H9 (cell line): ENCODE measurements at regions not wholly inside any gene's neighbourhood (a gene's known extent, or its start where the extent isn't known, plus 50 kb on each side); places are given as distances from the start of the nearest gene placed in this dataset.

Experiments
- DNase-seq: peaks from one replicate; pipeline ENCODE4 v3.0.0-alpha.2; 2017
- H2AFZ ChIP-seq: one replicate; pipeline ENCODE4 v1.6.1; 2013; ENCODE audit warnings: mild to moderate bottlenecking, low read length, control low read depth, moderate library complexity
- H2AK5ac ChIP-seq: 2 replicates; pipeline ENCODE4 v1.6.1; 2013; ENCODE audit warnings: low read length, control low read depth, mixed read lengths; ENCODE audit not compliant: insufficient read length
- H2BK120ac ChIP-seq: one replicate; pipeline ENCODE4 v1.6.1; 2013; ENCODE audit warnings: low read depth, mild to moderate bottlenecking, low read length, control low read depth, inconsistent platforms; ENCODE audit not compliant: poor library complexity, severe bottlenecking
- H2BK12ac ChIP-seq: 2 replicates; pipeline ENCODE4 v1.6.1; 2013; ENCODE audit warnings: low read length, control low read depth, mixed read lengths, low read depth; ENCODE audit not compliant: insufficient read length
- H2BK15ac ChIP-seq: 2 replicates; pipeline ENCODE4 v1.6.1; 2013; ENCODE audit warnings: low read depth, low read length, control low read depth
- H2BK20ac ChIP-seq: one replicate; pipeline ENCODE4 v1.6.1; 2013; ENCODE audit warnings: low read depth, mild to moderate bottlenecking, low read length, control low read depth, inconsistent platforms; ENCODE audit not compliant: poor library complexity, severe bottlenecking
- H2BK5ac ChIP-seq: 2 replicates; pipeline ENCODE4 v1.6.1; 2013; ENCODE audit warnings: low read length, control low read depth, mixed read lengths; ENCODE audit not compliant: insufficient read length
- H3K14ac ChIP-seq: 2 replicates; pipeline ENCODE4 v1.6.1; 2013; ENCODE audit warnings: low read length, control low read depth; ENCODE audit not compliant: insufficient read depth
- H3K18ac ChIP-seq: 2 replicates; pipeline ENCODE4 v1.6.1; 2013; ENCODE audit warnings: low read depth, mild to moderate bottlenecking, mixed read lengths, low read length, control low read depth; ENCODE audit not compliant: insufficient read length
- H3K23ac ChIP-seq: 2 replicates; pipeline ENCODE4 v1.6.1; 2013; ENCODE audit warnings: low read length, control low read depth, mixed read lengths, low read depth; ENCODE audit not compliant: insufficient read length
- H3K23me2 ChIP-seq: 2 replicates; pipeline ENCODE4 v1.6.1; 2013; ENCODE audit warnings: low read depth, mild to moderate bottlenecking, mixed read lengths, low read length, control low read depth; ENCODE audit not compliant: insufficient read length, poor library complexity, severe bottlenecking
- H3K27ac ChIP-seq: 2 replicates; pipeline ENCODE4 v1.5.1; 2013; ENCODE audit warnings: low read length, control low read depth, mixed read lengths, low read depth; ENCODE audit not compliant: insufficient read length
- H3K27me3 ChIP-seq: 2 replicates; pipeline ENCODE4 v1.6.1; 2013; ENCODE audit warnings: low read length, control low read depth, inconsistent platforms; ENCODE audit not compliant: insufficient read depth
- H3K4ac ChIP-seq: 2 replicates; pipeline ENCODE4 v1.6.1; 2013; ENCODE audit warnings: low read depth, mild to moderate bottlenecking, control low read depth, inconsistent platforms, low read length, moderate library complexity
- H3K4me1 ChIP-seq: 2 replicates; pipeline ENCODE4 v1.6.1; 2013; ENCODE audit warnings: low read length, control low read depth, inconsistent platforms; ENCODE audit not compliant: insufficient read depth
- H3K4me2 ChIP-seq: 2 replicates; pipeline ENCODE4 v1.6.1; 2013; ENCODE audit warnings: low read length, control low read depth, mixed read lengths; ENCODE audit not compliant: insufficient read length, insufficient read depth
- H3K56ac ChIP-seq: 2 replicates; pipeline ENCODE4 v1.6.1; 2013; ENCODE audit warnings: low read depth, mild to moderate bottlenecking, mixed read lengths, low read length, control low read depth; ENCODE audit not compliant: insufficient read length
- H3K79me1 ChIP-seq: 2 replicates; pipeline ENCODE4 v1.6.1; 2013; ENCODE audit warnings: low read depth, mild to moderate bottlenecking, moderate library complexity, low read length, control low read depth, inconsistent platforms; ENCODE audit not compliant: insufficient read depth, poor library complexity, severe bottlenecking
- H3K79me2 ChIP-seq: 2 replicates; pipeline ENCODE4 v1.6.1; 2013; ENCODE audit warnings: low read length, control low read depth, inconsistent platforms; ENCODE audit not compliant: insufficient read depth
- H3K9ac ChIP-seq: 2 replicates; pipeline ENCODE4 v1.6.1; 2013; ENCODE audit warnings: low read length, control low read depth, mixed read lengths; ENCODE audit not compliant: insufficient read length; ENCODE audit errors: extremely low read depth
- H3K9me3 ChIP-seq: one replicate; pipeline ENCODE4 v1.6.1; 2013; ENCODE audit warnings: low read depth, low read length, inconsistent platforms; ENCODE audit not compliant: control insufficient read depth
- H3T11ph ChIP-seq: one replicate; pipeline ENCODE4 v1.6.1; 2013; ENCODE audit warnings: mild to moderate bottlenecking, low read length, control low read depth, inconsistent platforms
- H4K20me1 ChIP-seq: one replicate; pipeline ENCODE4 v1.6.1; 2013; ENCODE audit not compliant: control insufficient read depth, insufficient read length, insufficient read depth
- H4K5ac ChIP-seq: 2 replicates; pipeline ENCODE4 v1.6.1; 2013; ENCODE audit warnings: low read depth, mild to moderate bottlenecking, mixed read lengths, low read length, control low read depth; ENCODE audit not compliant: insufficient read length
- H4K8ac ChIP-seq: replicated peaks from 2 replicates; pipeline ENCODE4 v1.6.1; 2013; ENCODE audit warnings: low read length, control low read depth, mixed read lengths, low read depth; ENCODE audit not compliant: insufficient read length
- H4K91ac ChIP-seq: 2 replicates; pipeline ENCODE4 v1.6.1; 2013; ENCODE audit warnings: low read depth, mild to moderate bottlenecking, moderate library complexity, mixed read lengths, low read length, control low read depth; ENCODE audit not compliant: insufficient read length
- H3K27ac Mint-ChIP-seq, 3 experiments: 2 replicates in 2 of 3; 3 replicates in 1 of 3; pipeline ENCODE4 v1.8.0; 2020 to 2021; ENCODE audit warnings: mixed read lengths in 3 of 3, mild to moderate bottlenecking in 1 of 3, moderate library complexity in 1 of 3
- H3K27me3 Mint-ChIP-seq: 2 replicates; pipeline ENCODE4 v1.8.0; 2021; ENCODE audit warnings: low read depth, mild to moderate bottlenecking, moderate library complexity, mixed read lengths
- H3K36me3 Mint-ChIP-seq, 3 experiments: 2 replicates in 2 of 3; 3 replicates in 1 of 3; pipeline ENCODE4 v1.8.0; 2020 to 2021; ENCODE audit warnings: low read depth in 3 of 3, mixed read lengths in 3 of 3; ENCODE audit not compliant: insufficient read depth in 1 of 3
- H3K4me1 Mint-ChIP-seq, 2 experiments: 2 replicates each; pipeline ENCODE4 v1.8.0; 2020; ENCODE audit warnings: mixed read lengths in 2 of 2
- H3K4me3 Mint-ChIP-seq, 2 experiments: 2 replicates in 1 of 2; 3 replicates in 1 of 2; pipeline ENCODE4 v1.8.0; 2020 to 2021; ENCODE audit warnings: mild to moderate bottlenecking in 2 of 2, mixed read lengths in 2 of 2, moderate library complexity in 1 of 2
- H3K9me3 Mint-ChIP-seq, 2 experiments: 2 replicates in 1 of 2; 3 replicates in 1 of 2; pipeline ENCODE4 v1.8.0; 2020; ENCODE audit warnings: mild to moderate bottlenecking in 2 of 2, mixed read lengths in 2 of 2, moderate library complexity in 1 of 2
- WGBS: extraction: QIAGEN DNeasy Blood & Tissue Kit; methylation state at CpG from one replicate; pipeline ENCODE4 v1.1.7; 2013; ENCODE audit warnings: missing lambda C conversion rate, low lambda C conversion rate, mixed read lengths; ENCODE audit not compliant: insufficient read length; ENCODE audit errors: extremely low coverage; 5-methylcytosine and 5-hydroxymethylcytosine counted together
- TF ChIP-seq, protein P1 (sequence below): fragments of 200-600 bp; sonication (generic); conservative IDR thresholded peaks from 3 replicates; pipeline ENCODE4 v1.8.0; 2021; ENCODE audit warnings: antibody characterized with exemption, mild to moderate bottlenecking

DNA sequence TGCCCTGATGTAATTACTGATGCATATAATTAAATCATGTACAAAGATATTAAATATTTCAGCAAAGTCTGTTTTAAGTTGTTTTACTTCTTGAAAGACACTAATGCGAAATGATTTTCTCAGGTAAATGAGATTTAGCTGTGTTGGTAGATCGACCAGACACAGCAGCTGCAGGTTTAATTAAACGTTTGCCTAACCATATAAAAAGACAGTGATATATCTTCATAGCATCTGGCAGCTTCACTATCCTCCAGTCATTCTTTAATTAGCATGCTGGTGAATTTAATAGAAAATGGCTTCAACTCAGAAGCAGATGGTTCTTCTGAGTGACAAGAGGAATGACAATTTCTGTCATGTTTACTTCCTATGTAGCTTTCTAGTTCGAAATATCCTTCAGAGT lies 69.3 kb downstream of the NHLRC3 start:
- Histone ChIP-seq H2BK12ac (no peak overlapping the region), H3K23ac (no peak overlapping the region), H3K23me2 (no peaks in the 10 kb centered on the region), H4K20me1 (no peaks in the 10 kb centered on the region), H2BK5ac (no peak overlapping the region), H2BK120ac (no peak overlapping the region), H3T11ph (no peak overlapping the region), H3K4me1 (no peaks in the 10 kb centered on the region), H3K9ac (no peak overlapping the region), H3K79me1 (no peaks in the 10 kb centered on the region), H3K27me3 (no peaks in the 10 kb centered on the region), H4K8ac (no peak overlapping the region), H3K18ac (no peak overlapping the region), H3K9me3 (no peaks in the 10 kb centered on the region), H2BK20ac (no peak overlapping the region), H3K4me2 (no peak overlapping the region), H4K5ac (no peak overlapping the region), H3K56ac (no peak overlapping the region), H2BK15ac (no peak overlapping the region), H3K79me2 (no peaks in the 10 kb centered on the region), H2AK5ac (no peak overlapping the region), H2AFZ (no peak overlapping the region), H3K14ac (no peak overlapping the region), H3K4ac (no peak overlapping the region), H4K91ac (no peak overlapping the region), H3K27ac (no peak overlapping the region)
- Mint-ChIP-seq H3K27ac (no peak overlapping the region), H3K36me3 (no peaks in the 10 kb centered on the region), H3K27me3 (peaks cover 3% of the 10 kb centered on the region; the same call in 1 of the 2 replicates), H3K4me3 (no peak overlapping the region), H3K4me1 (peaks cover 0 to under 1% of the 10 kb centered on the region in 2 experiments; a peak in 1 of 4 replicates), H3K9me3 (no peaks in the 10 kb centered on the region)
- no peak for DNase-seq
- WGBS = no CpG with 5 or more reads among the region's 4 CpGs
- TF ChIP-seq, protein P1, sequence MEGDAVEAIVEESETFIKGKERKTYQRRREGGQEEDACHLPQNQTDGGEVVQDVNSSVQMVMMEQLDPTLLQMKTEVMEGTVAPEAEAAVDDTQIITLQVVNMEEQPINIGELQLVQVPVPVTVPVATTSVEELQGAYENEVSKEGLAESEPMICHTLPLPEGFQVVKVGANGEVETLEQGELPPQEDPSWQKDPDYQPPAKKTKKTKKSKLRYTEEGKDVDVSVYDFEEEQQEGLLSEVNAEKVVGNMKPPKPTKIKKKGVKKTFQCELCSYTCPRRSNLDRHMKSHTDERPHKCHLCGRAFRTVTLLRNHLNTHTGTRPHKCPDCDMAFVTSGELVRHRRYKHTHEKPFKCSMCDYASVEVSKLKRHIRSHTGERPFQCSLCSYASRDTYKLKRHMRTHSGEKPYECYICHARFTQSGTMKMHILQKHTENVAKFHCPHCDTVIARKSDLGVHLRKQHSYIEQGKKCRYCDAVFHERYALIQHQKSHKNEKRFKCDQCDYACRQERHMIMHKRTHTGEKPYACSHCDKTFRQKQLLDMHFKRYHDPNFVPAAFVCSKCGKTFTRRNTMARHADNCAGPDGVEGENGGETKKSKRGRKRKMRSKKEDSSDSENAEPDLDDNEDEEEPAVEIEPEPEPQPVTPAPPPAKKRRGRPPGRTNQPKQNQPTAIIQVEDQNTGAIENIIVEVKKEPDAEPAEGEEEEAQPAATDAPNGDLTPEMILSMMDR = no peak
